Mesenchymal stem cell (in vitro differentiated cells and primary cell): ENCODE measurements at regions not wholly inside any gene's neighbourhood (a gene's known extent, or its start where the extent isn't known, plus 50 kb on each side); places are given as distances from the start of the nearest gene placed in this dataset.

Experiments used
- DNase-seq: peaks from one replicate; pipeline ENCODE4 v3.0.0-alpha.2; 2013
- H2AFZ ChIP-seq: one replicate; pipeline ENCODE4 v1.6.1; 2013; ENCODE audit warnings: low read depth, mild to moderate bottlenecking, control low read depth, inconsistent platforms, low read length, moderate library complexity
- H2AK5ac ChIP-seq: 2 replicates; pipeline ENCODE4 v1.6.1; 2013; ENCODE audit warnings: low read length, moderate library complexity, mild to moderate bottlenecking, inconsistent platforms; ENCODE audit not compliant: severe bottlenecking
- H2BK120ac ChIP-seq: one replicate; pipeline ENCODE4 v1.6.1; 2013; ENCODE audit warnings: low read depth, mild to moderate bottlenecking, inconsistent platforms, low read length, moderate library complexity
- H2BK12ac ChIP-seq, 2 experiments: one replicate each; pipeline ENCODE4 v1.6.1; 2013; ENCODE audit warnings: inconsistent platforms in 2 of 2, low read length in 2 of 2, mild to moderate bottlenecking in 2 of 2, moderate library complexity in 2 of 2, control low read depth in 1 of 2
- H2BK15ac ChIP-seq: one replicate; pipeline ENCODE4 v1.6.1; 2013; ENCODE audit warnings: mild to moderate bottlenecking, low read depth, inconsistent platforms; ENCODE audit not compliant: poor library complexity, severe bottlenecking
- H2BK5ac ChIP-seq: 2 replicates; pipeline ENCODE4 v1.6.1; 2013; ENCODE audit warnings: low read depth, mild to moderate bottlenecking, low read length, control low read depth, inconsistent platforms; ENCODE audit not compliant: poor library complexity, severe bottlenecking
- H3K14ac ChIP-seq, 2 experiments: one replicate each; pipeline ENCODE4 v1.6.1; 2013; ENCODE audit warnings: inconsistent platforms in 2 of 2, low read length in 2 of 2, control low read depth in 1 of 2, mild to moderate bottlenecking in 1 of 2, moderate library complexity in 1 of 2
- H3K18ac ChIP-seq, 2 experiments: one replicate each; pipeline ENCODE4 v1.6.1; 2013; ENCODE audit warnings: inconsistent platforms in 2 of 2, low read length in 2 of 2, control low read depth in 1 of 2, low read depth in 1 of 2, mild to moderate bottlenecking in 1 of 2
- H3K23ac ChIP-seq, 2 experiments: one replicate each; pipeline ENCODE4 v1.6.1; 2013; ENCODE audit warnings: inconsistent platforms in 2 of 2, low read length in 2 of 2, mild to moderate bottlenecking in 2 of 2, moderate library complexity in 2 of 2, control low read depth in 1 of 2
- H3K27ac ChIP-seq: 2 replicates; pipeline ENCODE4 v1.5.1; 2013; ENCODE audit warnings: mild to moderate bottlenecking, moderate library complexity, low read length, control low read depth, inconsistent platforms; ENCODE audit not compliant: poor library complexity, severe bottlenecking
- H3K27me3 ChIP-seq, 2 experiments: 2 replicates each; pipeline versions ENCODE4 v1.6.1 to v1.7.0; 2013; ENCODE audit warnings: low read length in 2 of 2, mild to moderate bottlenecking in 2 of 2, moderate library complexity in 2 of 2, control low read depth in 1 of 2, inconsistent platforms in 1 of 2; ENCODE audit not compliant: control insufficient read depth in 1 of 2, insufficient read depth in 1 of 2
- H3K36me3 ChIP-seq, 2 experiments: 2 replicates each; pipeline versions ENCODE4 v1.6.1 to v1.7.0; 2013; ENCODE audit warnings: low read length in 2 of 2, control low read depth in 1 of 2, inconsistent platforms in 1 of 2, low read depth in 1 of 2, mild to moderate bottlenecking in 1 of 2; ENCODE audit not compliant: insufficient read depth in 2 of 2, control insufficient read depth in 1 of 2
- H3K4ac ChIP-seq, 2 experiments: one replicate each; pipeline ENCODE4 v1.6.1; 2013; ENCODE audit warnings: inconsistent platforms in 2 of 2, low read length in 2 of 2, mild to moderate bottlenecking in 2 of 2, moderate library complexity in 2 of 2, control low read depth in 1 of 2, low read depth in 1 of 2
- H3K4me1 ChIP-seq: 2 replicates; pipeline ENCODE4 v1.6.1; 2013; ENCODE audit warnings: low read depth, low read length, control low read depth; ENCODE audit not compliant: control insufficient read depth, insufficient read depth
- H3K4me2 ChIP-seq: 2 replicates; pipeline ENCODE4 v1.6.1; 2013; ENCODE audit warnings: low read length, mild to moderate bottlenecking, inconsistent platforms; ENCODE audit not compliant: poor library complexity, severe bottlenecking
- H3K4me3 ChIP-seq, 2 experiments: 2 replicates each; pipeline versions ENCODE4 v1.5.1 to v1.7.0; 2013; ENCODE audit warnings: low read length in 2 of 2, mild to moderate bottlenecking in 2 of 2, control low read depth in 1 of 2, low read depth in 1 of 2; ENCODE audit not compliant: insufficient read depth in 1 of 2
- H3K79me1 ChIP-seq: replicated peaks from 2 replicates; pipeline ENCODE4 v1.6.1; 2013; ENCODE audit warnings: mild to moderate bottlenecking, control low read depth, low read length, inconsistent platforms; ENCODE audit not compliant: poor library complexity, severe bottlenecking
- H3K9ac ChIP-seq: 2 replicates; pipeline ENCODE4 v1.7.0; 2013; ENCODE audit warnings: mild to moderate bottlenecking, low read length, moderate library complexity
- H3K9me3 ChIP-seq: 2 replicates; pipeline ENCODE4 v1.7.0; 2013; ENCODE audit warnings: mild to moderate bottlenecking, low read length; ENCODE audit not compliant: control insufficient read depth
- H4K8ac ChIP-seq: one replicate; pipeline ENCODE4 v1.6.1; 2013; ENCODE audit warnings: inconsistent platforms, mild to moderate bottlenecking, low read length, moderate library complexity
- H4K91ac ChIP-seq: one replicate; pipeline ENCODE4 v1.6.1; 2013; ENCODE audit warnings: mild to moderate bottlenecking, low read length, inconsistent platforms
- WGBS: methylation state at CpG from one replicate; pipeline ENCODE4 v1.1.7; 2013; ENCODE audit warnings: mixed read lengths; 5-methylcytosine and 5-hydroxymethylcytosine counted together

DNA sequence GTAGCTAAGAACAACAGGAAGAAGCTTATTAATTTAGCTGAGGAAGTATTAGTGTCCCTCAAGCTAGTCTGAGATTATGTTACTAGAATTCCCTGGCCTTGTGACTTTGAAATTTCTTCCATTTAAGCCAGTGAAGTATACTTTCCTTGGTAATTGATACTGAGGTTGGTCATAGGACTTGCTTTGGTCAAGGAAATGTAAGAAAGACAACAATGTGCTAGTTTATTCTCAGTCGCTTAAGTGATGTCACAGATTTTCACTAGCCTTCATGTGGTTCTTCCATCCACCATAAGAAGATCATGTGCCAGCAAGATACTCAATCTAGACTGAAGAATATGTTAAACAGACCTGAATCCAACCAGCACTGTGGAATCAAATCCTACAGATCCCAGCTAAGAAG, 1140.1 kb downstream of the TECRL start:
- Histone ChIP-seq H3K18ac (no peak overlapping the region), H2BK15ac (no peak overlapping the region), H3K23ac (no peak overlapping the region), H3K14ac (no peak overlapping the region), H4K91ac (no peak overlapping the region), H3K9ac (no peak overlapping the region), H3K9me3 (peaks cover 46% of the 10 kb centered on the region), H2BK12ac (no peak overlapping the region), H3K79me1 (no peaks in the 10 kb centered on the region), H2AFZ (no peak overlapping the region), H3K36me3 (no peaks in the 10 kb centered on the region), H3K4me2 (no peak overlapping the region), H4K8ac (no peak overlapping the region), H2AK5ac (no peak overlapping the region), H2BK120ac (no peak overlapping the region), H3K4ac (no peak overlapping the region), H2BK5ac (no peak overlapping the region), H3K4me1 (no peaks in the 10 kb centered on the region), H3K27ac (no peak overlapping the region), H3K4me3 (no peak overlapping the region), H3K27me3 (no peaks in the 10 kb centered on the region)
- no peak for DNase-seq
- 100% methylated on average over 1 of the region's 1 CpG for WGBS

DNA sequence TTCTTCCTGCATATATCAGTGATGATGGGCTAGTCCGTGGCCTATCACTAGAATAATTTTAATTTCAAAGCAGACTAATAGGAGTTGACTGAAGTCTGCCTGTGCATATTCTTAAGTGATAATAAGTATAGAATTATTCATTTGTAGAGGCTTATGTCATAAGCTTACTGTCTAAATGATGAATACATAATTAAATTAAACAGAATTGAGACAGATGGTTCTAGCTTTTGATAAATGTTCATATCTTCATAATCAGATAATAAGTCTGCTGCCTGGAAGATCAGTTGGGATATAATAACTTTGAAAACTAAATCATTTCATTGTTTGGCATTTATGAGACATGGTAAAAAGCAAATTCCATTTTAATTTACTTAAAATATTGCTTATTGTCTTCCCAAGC, 1175.6 kb downstream of the TECRL start:
- H3K36me3 ChIP-seq, result no peaks in the 10 kb centered on the region
- H3K23ac ChIP-seq, result no peak overlapping the region
- WGBS, result 67% methylated on average over 1 of the region's 1 CpG
- no peak overlapping the region for H3K9ac ChIP-seq
- H3K14ac ChIP-seq, result no peak overlapping the region
- H2AFZ ChIP-seq, result no peak overlapping the region
- H3K4me1 ChIP-seq, result no peaks in the 10 kb centered on the region
- H3K18ac ChIP-seq, result no peak overlapping the region
- no peak overlapping the region for H2AK5ac ChIP-seq
- H4K8ac ChIP-seq, result no peak overlapping the region
- no peak for DNase-seq
- no peak overlapping the region for H2BK120ac ChIP-seq
- no peak overlapping the region for H2BK15ac ChIP-seq
- peaks cover 39% of the 10 kb centered on the region for H3K9me3 ChIP-seq
- H2BK12ac ChIP-seq, result no peak overlapping the region
- H4K91ac ChIP-seq, result no peak overlapping the region
- no peaks in the 10 kb centered on the region for H3K79me1 ChIP-seq
- no peak overlapping the region for H2BK5ac ChIP-seq
- no peak overlapping the region for H3K4me3 ChIP-seq
- no peak overlapping the region for H3K4ac ChIP-seq
- no peak overlapping the region for H3K27ac ChIP-seq
- H3K27me3 ChIP-seq, result no peaks in the 10 kb centered on the region
- no peak overlapping the region for H3K4me2 ChIP-seq

DNA sequence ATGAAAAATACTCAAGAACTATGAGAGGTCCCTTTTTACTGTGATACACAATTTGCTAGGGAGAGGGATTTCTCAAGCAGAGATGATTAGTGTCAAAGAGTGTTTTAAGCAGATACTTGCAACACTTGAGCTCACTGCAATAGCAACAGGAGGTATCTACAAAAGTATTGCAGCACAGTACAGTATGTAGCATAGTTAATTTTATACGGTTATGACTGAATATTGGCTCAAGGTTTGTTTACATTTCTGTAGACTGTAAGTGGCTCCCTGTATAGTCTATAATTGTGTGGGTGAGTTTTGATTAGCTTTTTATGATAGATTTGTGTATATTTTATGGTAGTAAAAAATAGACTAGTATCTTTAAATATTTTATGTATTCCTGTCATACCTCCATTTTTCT, 1177.2 kb downstream of the TECRL start:
- H3K14ac ChIP-seq, result no peak overlapping the region
- DNase-seq, result no peak
- H3K4me1 ChIP-seq, result no peaks in the 10 kb centered on the region

DNA sequence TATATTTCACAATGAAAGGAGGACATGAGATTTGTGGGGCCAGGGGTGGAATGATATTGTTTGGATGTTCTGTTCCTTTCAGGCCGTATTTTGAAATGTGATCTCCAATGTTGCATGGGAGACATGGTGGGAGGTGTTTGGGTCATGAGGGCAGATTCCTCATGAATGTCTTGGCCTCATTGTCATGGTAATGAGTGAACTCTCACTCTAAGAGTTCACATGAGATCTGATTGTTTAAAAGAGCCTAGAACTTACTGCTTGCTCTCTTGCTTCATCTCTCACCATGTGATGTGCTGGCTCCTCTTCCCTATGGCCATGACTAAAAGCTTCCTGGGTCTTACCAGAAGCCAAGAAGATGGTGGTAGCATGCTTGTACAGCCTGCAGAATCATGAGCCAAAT, 1183.0 kb downstream of the TECRL start:
- WGBS, result 78% methylated on average over 1 of the region's 1 CpG
- Histone ChIP-seq H2AFZ (no peak overlapping the region), H4K8ac (no peak overlapping the region), H3K4me2 (no peak overlapping the region), H3K9ac (no peak overlapping the region), H2BK120ac (no peak overlapping the region), H3K27me3 (no peaks in the 10 kb centered on the region), H3K4ac (no peak overlapping the region), H3K4me3 (no peak overlapping the region), H3K9me3 (peaks cover 19% of the 10 kb centered on the region), H2BK15ac (no peak overlapping the region), H2BK5ac (no peak overlapping the region), H2BK12ac (no peak overlapping the region), H2AK5ac (no peak overlapping the region), H3K14ac (no peak overlapping the region), H3K27ac (no peak overlapping the region), H3K79me1 (no peaks in the 10 kb centered on the region), H4K91ac (no peak overlapping the region), H3K4me1 (no peaks in the 10 kb centered on the region), H3K18ac (no peak overlapping the region), H3K23ac (no peak overlapping the region), H3K36me3 (no peaks in the 10 kb centered on the region)
- no peak for DNase-seq

More for the DNA sequence above, 1177.2 kb downstream of the TECRL start:
- H2BK12ac ChIP-seq, result no peak overlapping the region
- no peaks in the 10 kb centered on the region for H3K27me3 ChIP-seq
- H3K23ac ChIP-seq, result no peak overlapping the region
- no peak overlapping the region for H3K4me3 ChIP-seq
- no peak overlapping the region for H4K91ac ChIP-seq
- H2AK5ac ChIP-seq, result no peak overlapping the region
- no peak overlapping the region for H4K8ac ChIP-seq
- H2BK15ac ChIP-seq, result no peak overlapping the region
- H3K4me2 ChIP-seq, result no peak overlapping the region
- no peak overlapping the region for H3K27ac ChIP-seq
- H2AFZ ChIP-seq, result no peak overlapping the region
- H3K9me3 ChIP-seq, result peaks cover 32% of the 10 kb centered on the region
- no peak overlapping the region for H2BK5ac ChIP-seq
- H2BK120ac ChIP-seq, result no peak overlapping the region
- H3K4ac ChIP-seq, result no peak overlapping the region
- no peaks in the 10 kb centered on the region for H3K79me1 ChIP-seq
- no peak overlapping the region for H3K9ac ChIP-seq
- H3K18ac ChIP-seq, result no peak overlapping the region
- 81% methylated on average over 1 of the region's 1 CpG for WGBS
- no peaks in the 10 kb centered on the region for H3K36me3 ChIP-seq
